PC-3 (cell line): ENCODE measurements at regions not wholly inside any gene's neighbourhood (a gene's known extent, or its start where the extent isn't known, plus 50 kb on each side); places are given as distances from the start of the nearest gene placed in this dataset.

ENCODE experiments used
- EZH2 ChIP-seq: fragments of 300-600 bp; sonication (generic); IDR thresholded peaks from one replicate; pipeline ENCODE4 v1.6.1; 2017; ENCODE audit warnings: antibody characterized with exemption, mild to moderate bottlenecking, low read length; ENCODE audit not compliant: unreplicated experiment
- EZH2phosphoT487 ChIP-seq: fragments of 300-600 bp; sonication (generic); IDR thresholded peaks from 2 replicates; pipeline ENCODE4 v1.6.1; 2018; ENCODE audit warnings: mild to moderate bottlenecking, antibody characterized with exemption, low read length, borderline replicate concordance
- TF ChIP-seq, protein P1 (sequence below): fragments of 300-600 bp; sonication (generic); conservative IDR thresholded peaks from 2 replicates; pipeline ENCODE4 v1.5.1; 2017; ENCODE audit warnings: antibody characterized with exemption, low read depth, mild to moderate bottlenecking, low read length

DNA sequence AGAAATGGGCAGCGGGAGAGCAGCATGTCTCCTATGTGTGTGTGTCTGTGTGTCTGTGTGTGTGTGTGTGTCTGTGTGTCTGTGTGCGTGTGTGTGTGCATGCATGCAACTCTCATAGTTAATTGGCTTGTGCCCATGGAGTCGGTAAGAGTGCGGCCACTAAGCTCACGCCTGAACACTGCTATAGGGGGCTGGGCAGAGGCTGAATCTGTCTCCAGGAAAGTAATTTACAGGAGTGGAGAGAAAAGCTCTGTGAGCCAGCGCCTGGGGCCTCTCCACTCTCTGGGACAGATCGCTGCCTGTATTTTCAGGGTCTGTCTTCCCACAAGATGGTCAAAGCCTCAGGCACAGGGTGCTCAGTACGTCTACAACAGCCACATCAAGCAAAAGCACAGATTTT, 553.4 kb downstream of the TNS1 start:
- TF ChIP-seq, protein P1, sequence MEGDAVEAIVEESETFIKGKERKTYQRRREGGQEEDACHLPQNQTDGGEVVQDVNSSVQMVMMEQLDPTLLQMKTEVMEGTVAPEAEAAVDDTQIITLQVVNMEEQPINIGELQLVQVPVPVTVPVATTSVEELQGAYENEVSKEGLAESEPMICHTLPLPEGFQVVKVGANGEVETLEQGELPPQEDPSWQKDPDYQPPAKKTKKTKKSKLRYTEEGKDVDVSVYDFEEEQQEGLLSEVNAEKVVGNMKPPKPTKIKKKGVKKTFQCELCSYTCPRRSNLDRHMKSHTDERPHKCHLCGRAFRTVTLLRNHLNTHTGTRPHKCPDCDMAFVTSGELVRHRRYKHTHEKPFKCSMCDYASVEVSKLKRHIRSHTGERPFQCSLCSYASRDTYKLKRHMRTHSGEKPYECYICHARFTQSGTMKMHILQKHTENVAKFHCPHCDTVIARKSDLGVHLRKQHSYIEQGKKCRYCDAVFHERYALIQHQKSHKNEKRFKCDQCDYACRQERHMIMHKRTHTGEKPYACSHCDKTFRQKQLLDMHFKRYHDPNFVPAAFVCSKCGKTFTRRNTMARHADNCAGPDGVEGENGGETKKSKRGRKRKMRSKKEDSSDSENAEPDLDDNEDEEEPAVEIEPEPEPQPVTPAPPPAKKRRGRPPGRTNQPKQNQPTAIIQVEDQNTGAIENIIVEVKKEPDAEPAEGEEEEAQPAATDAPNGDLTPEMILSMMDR, result no peak
- TF ChIP-seq EZH2 (no peak), EZH2phosphoT487 (no peak)
